GM18873 (cell line): ENCODE measurements at regions not wholly inside any gene's neighbourhood (a gene's known extent, or its start where the extent isn't known, plus 50 kb on each side); places are given as distances from the start of the nearest gene placed in this dataset.
"Not testable (repeated sequence)": the region's sequence is repeated elsewhere in the genome, so short reads cannot be mapped to it uniquely, and the experiment has no call there.

Source experiments
- ATAC-seq: cut with Tn5 transposase; IDR thresholded peaks from one replicate; pipeline ENCODE4 v1.9.1; 2021; ENCODE audit warnings: mild to moderate bottlenecking, moderate library complexity, moderate number of reproducible peaks; ENCODE audit not compliant: unreplicated experiment, low FRiP score

DNA sequence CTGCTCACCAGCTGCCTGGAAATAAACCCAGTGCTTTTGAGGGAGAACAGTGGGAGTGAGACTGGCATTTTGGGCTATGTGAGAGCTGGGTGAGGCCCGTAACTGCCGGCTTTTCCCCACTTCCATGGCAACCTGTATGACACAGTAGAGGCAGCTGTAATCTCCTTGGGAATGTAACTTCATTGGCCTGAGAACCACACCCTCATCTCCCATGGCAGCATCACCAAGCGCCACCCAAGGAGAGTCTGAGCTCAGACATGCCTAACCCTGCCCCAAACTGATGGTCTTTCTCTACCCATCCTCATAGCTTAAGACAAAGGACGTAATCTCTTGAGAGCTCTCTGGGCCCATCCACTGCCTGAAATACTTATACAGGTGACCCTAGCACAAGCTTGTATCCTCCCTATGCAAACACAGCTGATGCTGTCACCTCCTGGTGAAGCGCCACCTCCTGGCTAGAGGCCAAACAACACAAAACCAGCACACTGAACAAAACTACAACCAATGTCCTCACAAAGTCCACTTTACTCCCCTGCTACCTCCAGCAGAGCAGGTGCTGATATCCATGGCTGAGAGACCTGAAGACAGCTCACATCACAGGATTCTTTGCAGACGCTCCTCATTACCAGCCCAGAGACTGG lies 763.4 kb upstream of the NRXN1 start:
- ATAC-seq: no peak

DNA sequence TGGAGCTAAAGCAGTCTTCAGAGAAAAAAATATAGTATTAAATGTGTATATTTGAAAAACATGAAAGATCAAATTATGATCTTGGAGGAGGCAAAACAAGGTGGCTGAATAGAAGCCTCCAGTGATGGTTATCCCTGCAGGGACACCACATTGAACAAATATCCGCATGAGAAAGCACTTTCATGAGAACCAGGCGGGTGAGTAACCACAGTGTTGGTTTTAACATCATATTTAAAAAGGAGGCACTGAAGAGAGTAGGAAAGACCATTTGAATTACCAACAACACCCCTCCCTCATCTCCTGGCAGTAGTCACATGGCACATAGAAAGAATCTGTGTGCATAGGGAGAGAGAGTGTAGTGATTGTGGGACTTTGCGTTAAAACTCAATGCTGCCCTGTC lies 759.6 kb upstream of the NRXN1 start:
- ATAC-seq: no peak

DNA sequence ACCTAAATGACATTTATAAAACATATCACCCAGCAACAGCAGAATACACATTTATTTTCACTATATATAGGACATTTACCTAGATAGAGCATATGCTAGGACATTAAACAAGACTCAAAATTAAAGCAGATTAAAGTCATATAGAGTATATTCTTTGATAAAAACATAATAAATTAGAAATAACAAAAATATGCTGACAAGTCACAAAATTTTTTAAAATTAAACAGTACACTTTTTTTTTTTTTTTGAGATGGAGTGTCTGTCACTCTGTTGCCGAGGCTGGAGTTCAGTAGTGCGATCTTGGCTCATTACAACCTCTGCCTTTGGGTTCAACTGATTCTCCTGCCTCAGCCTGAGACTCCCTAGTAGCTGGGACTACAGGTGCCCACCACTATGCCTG lies 758.9 kb upstream of the NRXN1 start:
- ATAC-seq: no peak

DNA sequence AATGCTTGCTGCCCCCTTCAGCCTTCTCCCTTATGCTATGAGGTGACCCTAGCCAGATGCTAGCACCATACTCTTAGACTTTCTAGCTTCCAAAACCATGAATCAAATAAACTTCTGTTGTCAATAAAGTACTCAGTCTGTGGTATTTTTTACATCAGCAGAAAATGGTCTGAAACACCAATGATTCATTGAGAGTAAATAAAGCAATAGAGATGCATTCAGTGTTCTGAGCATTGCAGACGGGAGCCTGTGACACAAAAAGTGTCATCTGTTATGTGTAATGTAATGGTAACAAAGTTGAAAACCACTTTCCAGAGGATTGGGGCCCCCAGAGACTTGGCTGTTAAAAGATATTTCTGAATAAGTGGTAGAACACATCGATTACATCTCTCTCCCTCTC lies 758.0 kb upstream of the NRXN1 start:
- no peak for ATAC-seq

DNA sequence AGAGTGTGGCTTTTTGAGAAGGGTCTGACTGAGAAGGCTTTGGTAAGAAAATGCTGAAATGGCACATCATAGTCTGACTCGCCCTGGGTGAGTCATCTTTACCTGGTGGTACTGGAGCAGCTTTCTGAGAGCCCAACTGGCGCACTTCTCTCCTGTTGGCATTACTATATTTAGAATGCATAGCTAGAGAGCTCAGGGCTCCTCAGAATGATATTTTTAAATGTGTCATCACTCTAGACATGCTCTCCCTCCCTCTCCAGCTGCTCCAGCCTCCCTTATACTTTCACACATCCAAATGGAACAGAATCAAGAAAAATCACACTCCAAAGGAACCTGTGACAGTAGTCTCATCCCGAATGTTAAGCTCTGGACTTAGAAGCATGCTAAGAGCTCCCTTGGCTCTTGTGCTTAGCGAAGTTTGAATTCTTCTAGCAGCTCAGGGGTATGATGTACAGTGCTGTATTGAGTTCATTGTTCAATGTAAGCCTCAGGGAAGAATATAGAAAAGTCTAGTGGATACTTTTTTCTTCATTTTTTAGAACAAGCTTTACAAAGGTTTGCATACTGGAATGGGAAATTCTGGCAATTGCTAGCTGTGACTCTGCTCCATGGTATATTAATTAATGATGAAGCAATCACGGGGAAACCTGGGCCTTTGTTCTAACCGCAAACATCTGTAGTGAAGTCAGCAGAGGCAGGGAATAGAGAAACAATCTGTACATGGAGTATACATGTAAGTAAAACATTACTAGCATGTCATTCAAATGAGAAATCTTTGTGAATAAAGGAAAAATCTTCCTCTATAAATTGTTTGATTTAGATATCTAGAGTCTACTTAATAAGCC lies 751.2 kb upstream of the NRXN1 start:
- no peak for ATAC-seq

DNA sequence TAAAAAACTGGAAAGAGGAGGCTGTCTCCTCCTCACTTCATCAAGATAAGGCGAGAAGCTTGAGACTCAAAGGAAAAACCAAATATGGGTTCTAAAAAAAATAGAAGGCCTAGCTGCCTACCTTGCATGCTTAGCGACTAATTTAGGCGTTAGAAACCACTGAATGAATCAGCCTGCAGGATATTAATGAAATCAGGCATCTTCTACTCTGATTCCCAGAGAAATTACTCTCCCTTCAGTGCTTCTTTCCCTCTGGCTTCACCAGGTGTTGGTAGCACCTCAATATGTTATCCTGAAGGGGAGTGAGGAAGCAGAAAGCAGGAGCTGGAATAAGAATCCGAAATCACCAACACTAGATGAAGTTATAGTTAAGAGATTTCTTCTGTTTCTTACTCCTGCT lies 749.8 kb upstream of the NRXN1 start:
- no peak for ATAC-seq

DNA sequence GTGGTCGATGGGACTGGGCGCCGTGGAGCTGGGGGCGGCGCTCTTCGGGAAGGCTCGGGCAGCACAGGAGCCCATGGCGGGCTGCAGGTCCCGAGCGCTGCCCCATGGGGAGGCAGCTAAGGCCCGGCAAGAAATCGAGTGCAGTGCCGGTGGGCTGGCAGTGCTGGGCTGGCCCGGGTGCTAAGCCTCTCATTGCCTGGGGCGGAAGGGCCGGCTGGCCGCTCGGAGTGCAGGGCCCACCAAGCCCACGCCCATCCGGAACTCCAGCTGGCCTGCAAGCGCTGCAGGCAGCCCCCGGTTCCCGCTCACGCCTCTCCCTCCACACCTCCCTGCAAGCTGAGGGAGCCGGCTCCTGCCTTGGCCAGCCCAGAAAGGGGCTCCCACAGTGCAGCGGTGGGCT lies 748.4 kb upstream of the NRXN1 start:
- ATAC-seq: no peak

DNA sequence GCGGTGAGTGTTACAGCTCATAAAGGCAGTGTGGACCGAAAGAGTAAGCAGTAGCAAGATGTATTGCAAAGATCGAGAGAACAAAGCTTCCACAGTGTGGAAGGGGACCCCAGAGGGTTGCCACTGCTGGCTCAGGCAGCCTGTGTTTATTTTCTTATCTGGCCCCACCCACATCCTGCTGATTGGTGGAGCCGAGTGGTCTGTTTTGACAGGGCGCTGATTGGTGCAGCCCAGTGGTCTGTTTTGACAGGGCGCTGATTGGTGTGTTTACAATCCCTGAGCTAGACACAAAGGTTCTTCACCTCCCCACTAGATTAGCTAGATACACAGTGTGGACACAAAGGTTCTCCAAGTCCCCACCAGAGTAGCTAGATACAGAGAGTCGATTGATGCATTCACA lies 747.8 kb upstream of the NRXN1 start:
- ATAC-seq: not testable (repeated sequence)

DNA sequence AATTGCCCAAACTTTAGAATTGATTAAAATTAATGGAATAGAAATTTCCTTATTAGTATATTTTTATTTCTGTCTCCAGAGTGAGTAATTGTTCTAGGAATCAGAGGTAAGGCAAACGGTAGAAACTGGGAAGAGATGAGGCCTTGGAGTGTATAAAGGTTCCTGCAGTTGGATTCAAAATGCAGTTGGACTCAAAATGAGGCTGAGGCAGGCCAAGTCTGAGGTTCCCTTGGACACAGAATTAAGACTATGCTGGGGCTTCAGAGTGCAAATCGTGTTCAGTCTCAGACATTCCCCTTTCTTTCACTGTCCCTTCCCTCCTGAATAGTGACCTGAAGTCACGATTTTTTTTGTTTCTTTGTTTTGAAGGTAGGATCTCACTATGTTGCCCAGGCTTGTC lies 746.9 kb upstream of the NRXN1 start:
- no peak for ATAC-seq

DNA sequence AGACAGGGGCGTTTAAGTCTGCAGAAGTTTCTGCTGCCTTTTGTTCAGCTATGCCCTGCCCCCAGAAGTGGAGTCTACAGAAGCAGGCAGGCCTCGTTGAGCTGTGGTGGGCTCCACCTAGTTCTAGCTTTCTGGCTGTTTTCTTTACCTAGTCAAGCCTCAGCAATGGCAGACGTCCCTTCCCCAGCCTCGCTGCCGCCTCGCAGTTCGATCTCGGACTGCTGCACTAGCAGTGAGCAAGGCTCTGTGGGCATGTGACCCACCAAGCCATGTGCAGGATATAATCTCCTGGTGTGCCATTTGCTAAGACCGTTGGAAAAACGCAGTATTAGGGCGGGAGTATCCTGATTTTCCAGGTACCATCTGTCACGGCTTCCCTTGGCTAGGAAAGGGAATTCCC lies 742.7 kb upstream of the NRXN1 start:
- not testable (repeated sequence) for ATAC-seq

DNA sequence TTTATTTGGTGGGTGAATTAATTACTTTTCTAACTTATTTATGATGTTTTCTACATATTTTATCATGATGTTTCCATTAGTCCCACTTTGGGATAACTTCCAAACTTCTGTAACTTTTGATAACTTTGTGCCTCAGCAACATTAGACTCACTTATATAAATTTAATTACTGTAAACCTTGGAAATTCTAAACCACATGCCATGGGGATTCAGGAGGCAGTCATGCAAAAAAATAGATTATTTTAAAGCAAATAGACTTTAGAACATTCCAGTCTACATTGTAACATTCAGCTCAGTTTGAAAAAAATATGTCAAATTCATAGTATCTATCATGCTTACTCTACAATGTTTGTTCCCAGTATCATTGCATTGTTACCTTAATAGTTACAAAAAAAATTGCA lies 728.5 kb upstream of the NRXN1 start:
- no peak for ATAC-seq

DNA sequence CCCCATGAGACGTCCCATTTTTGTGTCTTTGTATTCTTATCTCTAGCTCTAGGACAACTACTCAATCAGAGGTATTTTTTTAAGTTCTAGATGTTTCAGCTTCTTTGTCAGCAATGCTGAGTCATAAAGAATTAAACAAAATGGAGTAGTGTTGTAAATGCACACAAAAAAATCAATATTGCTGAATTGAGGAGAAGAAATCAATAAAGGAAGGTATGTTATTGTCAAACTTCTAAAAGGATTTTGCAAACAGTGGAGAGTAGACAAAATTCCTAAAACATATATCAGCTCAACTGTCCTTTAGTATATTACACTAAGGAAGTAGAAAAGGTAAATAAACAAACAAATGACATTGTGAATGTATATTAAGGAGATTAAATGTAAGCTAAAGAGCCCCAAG lies 726.1 kb upstream of the NRXN1 start:
- no peak for ATAC-seq

DNA sequence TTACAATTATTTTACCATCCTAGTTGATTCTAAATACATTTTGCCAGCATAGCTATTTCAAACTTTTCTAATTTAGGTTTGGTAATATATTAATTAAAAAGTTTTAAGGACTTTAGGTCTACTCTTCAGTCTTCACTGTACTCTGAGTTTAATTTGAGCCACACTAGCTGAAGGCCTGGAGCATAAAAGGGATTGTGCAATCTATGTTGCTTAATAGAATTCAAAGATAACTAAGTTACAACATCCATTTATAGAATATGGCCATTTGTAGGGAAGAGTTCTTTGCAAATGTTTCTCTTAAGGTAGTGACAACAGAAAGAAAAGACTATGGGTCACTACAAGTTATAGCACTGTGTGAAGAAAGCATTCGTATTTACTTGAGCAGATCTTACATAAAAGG lies 702.2 kb upstream of the NRXN1 start:
- ATAC-seq: no peak

DNA sequence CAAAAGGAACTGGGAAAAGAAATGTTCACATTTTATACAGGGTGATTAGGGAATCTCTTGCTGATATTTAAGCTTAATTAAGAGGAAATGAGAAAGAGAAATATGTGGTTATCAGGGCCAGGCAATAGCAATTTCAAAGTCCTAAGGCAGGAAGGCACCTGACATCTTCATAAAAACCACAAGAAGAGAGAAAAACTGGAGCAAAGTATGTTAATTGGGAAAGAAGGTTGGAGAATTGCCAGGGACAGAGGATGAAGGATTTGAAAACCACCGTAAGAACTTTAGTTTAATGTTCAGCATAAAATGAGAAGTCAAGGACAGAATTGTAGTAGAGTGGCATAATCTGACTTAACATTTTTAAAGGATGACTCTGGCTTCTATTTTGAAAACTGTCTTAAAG lies 691.8 kb upstream of the NRXN1 start:
- no peak for ATAC-seq

DNA sequence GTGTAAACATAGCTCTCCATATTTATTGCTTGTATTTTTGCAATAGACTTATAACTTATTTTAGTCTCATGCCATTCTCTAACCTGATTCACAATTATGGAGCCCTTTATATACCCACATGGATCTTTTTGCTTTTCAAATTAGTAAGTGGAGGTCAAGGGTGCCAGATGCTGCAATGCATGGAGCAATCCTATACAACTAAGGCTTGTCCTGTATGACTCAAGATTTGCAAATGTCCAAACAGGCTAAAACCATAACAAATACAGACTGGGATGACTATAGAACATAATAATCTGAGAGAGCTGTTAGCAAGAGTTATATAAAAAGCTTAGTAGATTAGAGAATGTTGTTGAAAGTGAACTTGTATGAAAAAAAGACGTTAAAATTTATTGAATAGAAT lies 690.4 kb upstream of the NRXN1 start:
- no peak for ATAC-seq

DNA sequence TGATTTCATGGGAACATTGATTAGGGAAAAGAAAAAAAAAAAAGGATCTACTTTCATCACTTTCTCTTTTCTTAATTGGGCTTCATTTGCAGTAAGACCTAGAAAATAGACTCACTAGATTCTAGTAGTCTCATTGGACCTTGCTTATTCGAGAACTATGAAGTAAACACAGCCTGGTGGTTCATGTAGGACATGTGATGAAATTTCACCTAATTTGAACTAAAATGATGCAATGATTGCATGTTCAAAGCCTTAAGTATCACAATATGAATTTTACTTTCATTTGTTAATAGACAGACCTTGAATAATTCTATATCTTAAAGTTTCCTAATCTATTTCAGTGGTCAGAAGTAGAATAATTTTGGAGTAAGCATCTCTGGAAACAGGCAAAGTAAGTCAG lies 688.9 kb upstream of the NRXN1 start:
- no peak for ATAC-seq

DNA sequence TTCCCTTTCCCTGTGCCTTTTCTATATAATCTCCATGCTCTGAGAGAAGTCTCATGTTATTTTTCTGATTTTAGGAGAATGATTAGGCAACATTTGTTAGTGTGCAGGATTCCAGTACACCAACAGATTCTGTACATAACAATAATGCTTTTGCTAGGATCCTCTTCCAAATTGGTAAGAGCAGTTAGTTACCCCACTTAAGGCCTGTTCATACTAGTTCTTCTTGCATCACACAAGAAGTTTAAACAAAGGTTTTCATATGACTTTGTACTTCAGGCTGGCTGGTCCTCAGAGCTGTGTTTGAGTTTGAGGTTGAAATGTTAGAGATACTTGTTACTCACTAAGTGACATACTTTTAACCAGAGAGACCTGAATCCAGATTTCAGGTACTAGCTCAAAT lies 686.9 kb upstream of the NRXN1 start:
- no peak for ATAC-seq

DNA sequence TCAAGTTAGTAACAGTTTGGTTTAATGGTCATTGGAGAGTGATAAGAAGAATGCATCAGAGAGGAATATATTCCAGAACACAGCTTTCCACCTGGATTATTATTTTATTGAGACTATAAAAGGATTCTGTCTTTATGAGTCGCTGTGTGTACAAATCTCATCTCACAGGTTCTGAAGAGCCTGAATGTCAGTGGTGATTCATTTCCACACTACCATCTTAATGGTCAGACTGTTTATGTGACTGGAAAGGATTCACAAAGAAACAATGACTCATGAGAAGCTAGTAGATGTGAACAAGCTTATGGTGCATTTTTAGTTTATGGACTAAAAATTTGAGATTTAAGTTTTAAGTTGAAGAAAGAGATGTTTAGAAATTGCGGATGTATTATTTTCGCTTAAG lies 685.4 kb upstream of the NRXN1 start:
- no peak for ATAC-seq

DNA sequence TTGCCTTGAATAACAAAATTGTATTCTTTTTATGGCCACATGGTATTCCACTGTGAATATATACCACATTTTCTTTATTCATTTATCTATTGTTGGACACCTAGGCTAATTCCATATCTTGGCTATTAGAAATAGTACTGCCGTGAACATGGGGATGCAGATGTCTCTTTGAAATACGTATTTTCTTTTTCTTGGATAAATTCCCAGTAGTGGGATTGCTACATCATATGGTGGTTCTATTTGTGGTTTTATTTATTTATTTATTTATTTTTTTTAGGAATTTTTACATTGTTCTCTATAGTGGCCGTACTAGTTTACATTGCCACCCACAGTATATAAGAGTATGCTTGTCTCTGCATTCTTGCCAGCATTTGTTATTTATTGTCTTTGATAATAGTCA lies 679.8 kb upstream of the NRXN1 start:
- no peak for ATAC-seq

DNA sequence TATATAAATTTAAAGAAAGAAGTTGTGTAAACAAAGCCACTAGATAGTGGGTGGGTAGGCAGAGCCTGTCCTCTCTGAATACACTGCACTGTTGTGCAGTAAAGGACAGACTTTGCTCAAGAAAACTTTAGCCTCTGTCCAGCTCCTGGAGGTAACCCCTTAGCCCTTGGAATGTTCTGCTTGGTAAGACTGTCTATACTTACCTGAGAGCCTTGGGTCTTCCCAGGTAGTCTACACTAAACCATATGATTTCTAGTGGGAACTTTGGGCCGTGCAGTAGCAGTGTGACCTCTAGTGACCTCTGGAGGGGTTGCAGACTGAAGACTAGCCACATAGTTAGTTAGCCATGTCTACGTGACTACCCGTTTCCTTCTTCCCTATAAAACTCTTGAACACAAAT lies 678.3 kb upstream of the NRXN1 start:
- peak; percentile 51 for ATAC-seq

DNA sequence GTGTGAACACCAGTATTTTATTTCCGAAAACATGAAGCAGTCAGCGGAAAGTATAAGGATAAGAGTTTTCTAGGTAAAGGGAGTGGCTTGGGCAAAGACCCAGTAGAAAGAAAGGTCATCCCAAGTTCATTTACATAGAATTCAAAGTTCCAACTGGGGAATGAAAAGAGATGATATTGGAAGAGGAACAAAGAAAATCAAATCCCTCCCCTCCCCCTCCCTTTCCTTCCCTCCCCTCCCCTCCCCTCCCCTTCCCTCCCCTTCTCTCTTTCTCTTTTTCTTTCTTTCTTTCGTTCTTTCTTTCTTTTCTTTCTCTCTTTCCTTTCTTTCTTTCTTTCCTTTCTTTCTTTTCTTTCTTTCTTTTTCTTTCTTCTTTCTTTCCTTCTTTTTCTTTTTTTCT lies 675.7 kb upstream of the NRXN1 start:
- no peak for ATAC-seq

DNA sequence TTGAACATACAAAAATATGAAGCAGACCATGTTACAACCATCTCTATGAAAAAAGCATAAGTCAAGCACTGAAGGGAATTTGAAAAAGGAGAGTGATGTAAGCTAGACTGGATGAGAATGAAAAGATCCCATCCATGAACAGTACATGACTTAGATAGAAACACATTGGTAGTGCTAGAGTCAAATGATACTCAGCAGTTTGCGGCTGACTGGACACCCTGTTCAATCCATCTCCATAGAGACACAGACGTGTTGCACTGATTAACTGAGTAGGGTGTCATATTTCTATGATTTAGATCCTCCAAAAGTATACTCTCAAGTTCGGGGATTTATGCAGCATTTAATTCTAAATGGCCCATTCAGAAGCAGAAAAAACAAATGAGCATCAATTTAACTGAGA lies 674.3 kb upstream of the NRXN1 start:
- no peak for ATAC-seq
